ENCODE measurements at regions not wholly inside any gene's neighbourhood (a gene's known extent, or its start where the extent isn't known, plus 50 kb on each side); places are given as distances from the start of the nearest gene placed in this dataset.

DNA sequence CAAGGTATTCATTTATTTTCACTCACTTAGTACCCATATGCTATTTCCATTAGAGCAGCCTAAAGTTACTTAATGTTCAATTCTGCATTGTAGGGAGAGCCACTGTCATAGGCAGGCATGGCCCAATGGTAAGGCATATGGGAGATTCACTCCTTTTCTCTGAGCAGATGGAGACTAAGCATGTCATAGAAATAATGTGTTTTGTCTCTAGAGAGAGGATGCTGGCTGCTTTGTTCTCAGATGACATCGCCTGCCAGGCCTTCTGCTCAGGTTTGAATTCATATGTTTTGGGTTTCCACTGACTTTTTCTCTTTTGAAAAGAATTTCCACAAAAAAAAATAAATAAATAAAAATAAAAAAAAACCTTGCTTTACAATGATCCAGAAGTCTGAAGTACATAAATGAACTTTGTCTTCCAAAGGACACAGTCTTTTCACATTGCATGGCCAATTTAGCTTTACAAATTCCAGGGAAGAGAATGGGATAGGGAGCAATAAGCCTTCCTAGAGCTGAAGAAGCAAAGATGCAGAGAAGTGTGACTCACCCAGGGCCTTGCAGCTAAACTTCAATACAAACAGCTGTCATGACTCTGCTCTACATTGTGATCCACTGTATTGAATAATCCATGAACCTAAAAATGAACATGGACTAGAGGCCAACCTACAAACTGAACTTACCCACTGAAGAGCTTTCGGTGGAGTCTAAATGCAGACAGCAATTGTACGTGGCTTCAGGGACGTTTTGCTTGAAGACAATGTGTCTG is 422.5 kb downstream of the CMPK2 start:
- H3K9me3 ChIP-seq (ENCODE audit: severe bottlenecking), result no peaks in the 10 kb centered on the region
- H3K4me3 ChIP-seq (ENCODE audit: severe bottlenecking), result no peak overlapping the region
- H3K27me3 ChIP-seq (ENCODE audit: insufficient read depth, poor library complexity, severe bottlenecking), result no peaks in the 10 kb centered on the region
- DNase-seq (ENCODE audit: low spot score) (no peak), ATAC-seq (ENCODE audit: low read depth) (0 out of 3 replicates have a peak, but pooled peaks have one; percentile 17)
- no peaks in the 10 kb centered on the region for H3K4me1 ChIP-seq (ENCODE audit: insufficient read depth, poor library complexity, severe bottlenecking)
- H3K27ac ChIP-seq (ENCODE audit: poor library complexity, severe bottlenecking), result no peak overlapping the region
- TF ChIP-seq, protein P1, sequence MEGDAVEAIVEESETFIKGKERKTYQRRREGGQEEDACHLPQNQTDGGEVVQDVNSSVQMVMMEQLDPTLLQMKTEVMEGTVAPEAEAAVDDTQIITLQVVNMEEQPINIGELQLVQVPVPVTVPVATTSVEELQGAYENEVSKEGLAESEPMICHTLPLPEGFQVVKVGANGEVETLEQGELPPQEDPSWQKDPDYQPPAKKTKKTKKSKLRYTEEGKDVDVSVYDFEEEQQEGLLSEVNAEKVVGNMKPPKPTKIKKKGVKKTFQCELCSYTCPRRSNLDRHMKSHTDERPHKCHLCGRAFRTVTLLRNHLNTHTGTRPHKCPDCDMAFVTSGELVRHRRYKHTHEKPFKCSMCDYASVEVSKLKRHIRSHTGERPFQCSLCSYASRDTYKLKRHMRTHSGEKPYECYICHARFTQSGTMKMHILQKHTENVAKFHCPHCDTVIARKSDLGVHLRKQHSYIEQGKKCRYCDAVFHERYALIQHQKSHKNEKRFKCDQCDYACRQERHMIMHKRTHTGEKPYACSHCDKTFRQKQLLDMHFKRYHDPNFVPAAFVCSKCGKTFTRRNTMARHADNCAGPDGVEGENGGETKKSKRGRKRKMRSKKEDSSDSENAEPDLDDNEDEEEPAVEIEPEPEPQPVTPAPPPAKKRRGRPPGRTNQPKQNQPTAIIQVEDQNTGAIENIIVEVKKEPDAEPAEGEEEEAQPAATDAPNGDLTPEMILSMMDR (IDR thresholded peaks at IDR 0.05; ENCODE audit: poor library complexity, severe bottlenecking), result no peak
- H3K36me3 ChIP-seq (ENCODE audit: low read depth), result no peaks in the 10 kb centered on the region

DNA sequence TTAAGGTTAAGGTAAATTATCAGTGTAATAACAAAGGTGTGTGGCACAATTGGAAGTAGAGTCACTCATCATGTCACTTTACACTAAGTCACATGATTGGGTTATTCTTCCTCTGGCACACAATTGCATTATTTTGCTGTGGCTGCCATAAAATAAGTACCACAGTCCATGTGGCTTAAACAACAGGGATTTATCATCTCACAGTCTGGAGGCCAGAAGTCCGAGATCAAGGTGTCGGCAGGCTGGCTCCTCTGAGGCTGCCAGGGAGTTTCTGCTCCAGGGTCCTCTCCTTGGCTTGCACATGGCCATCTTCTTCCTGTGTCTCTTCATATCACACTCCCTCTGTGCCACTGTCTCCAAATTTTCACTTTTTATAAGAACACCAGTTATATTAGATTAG is 421.2 kb downstream of the CMPK2 start:
- Histone ChIP-seq H3K36me3 (ENCODE audit: low read depth) (no peaks in the 10 kb centered on the region), H3K4me3 (ENCODE audit: severe bottlenecking) (no peak overlapping the region), H3K9me3 (ENCODE audit: severe bottlenecking) (no peaks in the 10 kb centered on the region), H3K27ac (ENCODE audit: poor library complexity, severe bottlenecking) (no peak overlapping the region), H3K4me1 (ENCODE audit: insufficient read depth, poor library complexity, severe bottlenecking) (no peaks in the 10 kb centered on the region), H3K27me3 (ENCODE audit: insufficient read depth, poor library complexity, severe bottlenecking) (no peaks in the 10 kb centered on the region)
- TF ChIP-seq, protein P1 (IDR thresholded peaks at IDR 0.05; ENCODE audit: poor library complexity, severe bottlenecking), result no peak
- ATAC-seq (ENCODE audit: low read depth) (no peak), DNase-seq (ENCODE audit: low spot score) (no peak)

DNA sequence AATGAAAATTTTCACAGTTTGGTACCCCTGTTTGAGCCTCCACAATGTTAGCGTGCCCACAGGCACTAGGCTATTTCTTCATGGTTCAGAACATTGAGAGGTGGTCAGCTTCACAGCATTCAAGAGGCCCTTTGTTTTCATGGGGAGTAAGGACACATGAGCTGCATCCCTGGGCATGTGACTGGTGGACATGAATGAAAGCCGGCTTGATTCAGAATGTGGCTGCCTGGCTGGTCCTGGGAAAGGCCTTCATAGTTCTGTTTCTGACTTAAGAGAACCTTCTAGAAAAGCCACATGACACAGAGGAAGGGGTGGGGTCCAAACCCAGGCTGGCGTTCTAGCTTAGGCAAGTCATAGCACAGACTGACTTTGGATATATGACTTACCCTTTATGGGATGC is 420.6 kb downstream of the CMPK2 start:
- TF ChIP-seq, protein P1 (IDR thresholded peaks at IDR 0.05; ENCODE audit: poor library complexity, severe bottlenecking), result no peak
- Histone ChIP-seq H3K27me3 (ENCODE audit: insufficient read depth, poor library complexity, severe bottlenecking) (no peaks in the 10 kb centered on the region), H3K9me3 (ENCODE audit: severe bottlenecking) (no peaks in the 10 kb centered on the region), H3K27ac (ENCODE audit: poor library complexity, severe bottlenecking) (no peak overlapping the region), H3K4me3 (ENCODE audit: severe bottlenecking) (no peak overlapping the region), H3K36me3 (ENCODE audit: low read depth) (no peaks in the 10 kb centered on the region), H3K4me1 (ENCODE audit: insufficient read depth, poor library complexity, severe bottlenecking) (no peaks in the 10 kb centered on the region)
- ATAC-seq (ENCODE audit: low read depth), result no peak
- no peak for DNase-seq (ENCODE audit: low spot score)

DNA sequence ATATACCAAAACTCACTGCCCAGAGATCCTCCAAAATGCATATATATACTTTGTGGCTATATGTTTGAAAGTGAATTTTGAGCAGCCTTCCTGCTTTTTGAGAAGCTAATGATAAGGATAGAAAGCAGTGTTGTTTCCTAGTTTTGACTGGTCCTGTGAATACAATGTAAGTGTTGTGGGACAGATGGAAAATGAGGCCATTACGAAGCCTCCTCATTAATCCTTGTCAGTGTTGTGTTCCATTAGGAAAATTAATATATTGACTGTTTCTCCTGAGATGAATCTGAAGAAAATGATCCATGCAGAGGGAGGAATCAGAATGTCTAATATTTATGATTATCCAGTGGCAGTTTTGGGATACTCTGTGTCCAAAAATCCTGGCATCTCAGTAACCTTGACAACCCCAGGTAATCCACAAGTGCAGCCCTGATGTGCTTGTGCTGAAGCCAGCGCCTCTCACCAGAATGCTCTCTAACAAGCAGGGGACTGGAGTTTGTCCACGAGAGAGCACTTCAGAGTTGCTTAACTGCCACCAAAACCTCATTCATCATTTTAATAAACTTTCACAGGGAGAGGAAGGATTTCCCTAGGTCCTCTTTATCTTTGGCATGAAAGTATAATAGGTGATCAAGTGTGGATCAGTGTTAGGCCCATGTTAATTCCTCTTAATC is 418.6 kb downstream of the CMPK2 start:
- Histone ChIP-seq H3K36me3 (ENCODE audit: low read depth) (no peaks in the 10 kb centered on the region), H3K4me1 (ENCODE audit: insufficient read depth, poor library complexity, severe bottlenecking) (no peaks in the 10 kb centered on the region), H3K27me3 (ENCODE audit: insufficient read depth, poor library complexity, severe bottlenecking) (no peaks in the 10 kb centered on the region), H3K4me3 (ENCODE audit: severe bottlenecking) (no peak overlapping the region), H3K9me3 (ENCODE audit: severe bottlenecking) (no peaks in the 10 kb centered on the region), H3K27ac (ENCODE audit: poor library complexity, severe bottlenecking) (no peak overlapping the region)
- TF ChIP-seq, protein P1 (IDR thresholded peaks at IDR 0.05; ENCODE audit: poor library complexity, severe bottlenecking), result no peak
- DNase-seq (ENCODE audit: low spot score), result no peak
- no peak for ATAC-seq (ENCODE audit: low read depth)

DNA sequence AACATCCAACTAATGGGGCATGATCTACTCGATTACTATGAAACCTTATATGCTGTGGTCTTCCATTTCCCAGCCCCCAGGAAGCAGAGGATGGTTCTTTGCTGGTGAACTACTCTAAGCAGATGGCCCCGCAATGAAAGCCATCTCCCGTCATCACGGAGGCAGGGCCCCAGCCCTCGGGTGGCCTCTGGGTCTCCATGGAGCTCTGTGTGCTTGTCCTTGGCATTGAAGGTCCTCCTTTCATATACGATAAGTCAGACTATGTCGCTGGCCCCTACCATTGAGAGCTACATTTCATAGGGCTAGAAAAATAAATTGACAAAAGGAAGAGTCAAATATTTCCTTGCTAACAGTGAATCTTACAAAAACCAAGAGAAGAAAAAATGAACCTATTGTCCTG is 416.8 kb downstream of the CMPK2 start:
- Histone ChIP-seq H3K27ac (ENCODE audit: poor library complexity, severe bottlenecking) (no peak overlapping the region), H3K4me3 (ENCODE audit: severe bottlenecking) (no peak overlapping the region), H3K4me1 (ENCODE audit: insufficient read depth, poor library complexity, severe bottlenecking) (no peaks in the 10 kb centered on the region), H3K27me3 (ENCODE audit: insufficient read depth, poor library complexity, severe bottlenecking) (no peaks in the 10 kb centered on the region), H3K36me3 (ENCODE audit: low read depth) (no peaks in the 10 kb centered on the region), H3K9me3 (ENCODE audit: severe bottlenecking) (peaks cover under 1% of the 10 kb centered on the region)
- DNase-seq (ENCODE audit: low spot score) (no peak), ATAC-seq (ENCODE audit: low read depth) (no peak)
- TF ChIP-seq, protein P1 (IDR thresholded peaks at IDR 0.05; ENCODE audit: poor library complexity, severe bottlenecking), result no peak

All from RWPE2 (cell line).